Prostate gland (tissue), 2 donors: ENCODE measurements at regions not wholly inside any gene's neighbourhood (a gene's known extent, or its start where the extent isn't known, plus 50 kb on each side); places are given as distances from the start of the nearest gene placed in this dataset.

ENCODE experiments used
- CTCF ChIP-seq, 4 experiments: fragments of 200-600 bp in 2 of 4; fragments of 450-650 bp in 2 of 4; sonication (generic) in 2 of 4; IDR thresholded peaks; 1 replicate in 3 of 4; 2 replicates in 1 of 4; pipeline ENCODE4 v1.5.1; 2016 to 2019; ENCODE audit warnings: antibody characterized with exemption in 4 of 4, mild to moderate bottlenecking in 2 of 4, moderate library complexity in 2 of 4
- POLR2AphosphoS5 ChIP-seq: sonication (generic); formaldehyde crosslinking; IDR thresholded peaks from one replicate; pipeline ENCODE4 v1.6.1; 2017; ENCODE audit warnings: antibody characterized with exemption

GRCh38 chr18:66759050-66759828, 155.3 kb upstream of the CDH19 start:
- TF ChIP-seq CTCF (IDR thresholded peaks at IDR 0.05) (no peak), POLR2AphosphoS5 (no peak)
